ENCODE measurements at regions not wholly inside any gene's neighbourhood (a gene's known extent, or its start where the extent isn't known, plus 50 kb on each side); places are given as distances from the start of the nearest gene placed in this dataset.

- Histone ChIP-seq H3K79me2 (ENCODE audit: control insufficient read depth, insufficient read depth, low read length) (no peaks in the 10 kb centered on the region), H3K4me2 (ENCODE audit: extremely low read depth, insufficient read depth, low read length) (no peak overlapping the region), H2AFZ (ENCODE audit: low read length) (no peak overlapping the region), H3K27me3 (ENCODE audit: control insufficient read depth, insufficient read depth, low read length) (no peaks in the 10 kb centered on the region), H3K9me3 (ENCODE audit: control insufficient read depth, insufficient read depth, low read depth, low read length) (no peaks in the 10 kb centered on the region), H3K9ac (ENCODE audit: insufficient read depth, low read length) (no peak overlapping the region), H3K36me3 (ENCODE audit: control insufficient read depth, insufficient read depth, low read length) (no peaks in the 10 kb centered on the region), H3K4me3 (replicated peaks in 1 of 4; ENCODE audit: control extremely low read depth in 1 of 4, insufficient read depth in 1 of 4, low read depth in 3 of 4, low read length in 4 of 4) (no peak overlapping the region), H3K4me1 (ENCODE audit: control insufficient read depth, extremely low read depth, insufficient read depth, low read length) (no peaks in the 10 kb centered on the region), H3K27ac (ENCODE audit: insufficient read depth, low read length) (no peak overlapping the region), H4K20me1 (ENCODE audit: control insufficient read depth, extremely low read depth, insufficient read depth, low read length) (no peaks in the 10 kb centered on the region)
- TF ChIP-seq EZH2 (IDR thresholded peaks at IDR 0.05; ENCODE audit: low read length, missing control alignments): no peak
- TF ChIP-seq CTCF (conservative IDR thresholded peaks at IDR 0.05 in 1 of 2, IDR thresholded peaks at IDR 0.05 in 1 of 2; ENCODE audit: low read depth in 1 of 2, low read length in 2 of 2): no peak
- DNase-seq (ENCODE audit: low read depth in 2 of 2): no peak
Measured at GRCh38 chr18:11400703-11401102, 208.7 kb upstream of the SLC35G4 start.

DNA sequence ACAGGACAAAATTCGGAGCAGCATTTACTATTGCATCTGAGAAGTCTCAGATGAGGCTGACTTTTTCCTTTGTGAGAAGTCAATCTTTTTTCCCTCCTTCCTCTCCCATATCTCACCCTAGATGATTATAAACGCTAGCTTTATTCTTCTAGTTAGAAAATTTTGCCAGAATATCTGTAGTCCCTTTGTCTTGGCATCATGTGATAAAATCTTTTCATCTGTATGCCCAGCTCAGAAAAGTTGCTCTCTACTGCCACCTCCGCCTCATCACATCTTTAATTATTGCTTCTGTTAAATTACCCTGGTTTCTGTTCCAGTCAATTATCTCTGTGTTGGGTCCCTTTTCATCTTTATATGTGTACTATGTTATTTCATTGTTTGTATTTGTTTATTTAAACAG lies 210.8 kb upstream of the SLC35G4 start:
- no peak overlapping the region for H3K9ac ChIP-seq (ENCODE audit: insufficient read depth, low read length)
- H3K4me3 ChIP-seq (replicated peaks in 1 of 4; ENCODE audit: control extremely low read depth in 1 of 4, insufficient read depth in 1 of 4, low read depth in 3 of 4, low read length in 4 of 4): no peak overlapping the region
- no peak overlapping the region for H3K27ac ChIP-seq (ENCODE audit: insufficient read depth, low read length)
- H3K4me2 ChIP-seq (ENCODE audit: extremely low read depth, insufficient read depth, low read length): no peak overlapping the region
- TF ChIP-seq CTCF (conservative IDR thresholded peaks at IDR 0.05 in 1 of 2, IDR thresholded peaks at IDR 0.05 in 1 of 2; ENCODE audit: low read depth in 1 of 2, low read length in 2 of 2) (peak in 1 of 2 donors; percentile 39), EZH2 (IDR thresholded peaks at IDR 0.05; ENCODE audit: low read length, missing control alignments) (no peak)
- H3K79me2 ChIP-seq (ENCODE audit: control insufficient read depth, insufficient read depth, low read length): no peaks in the 10 kb centered on the region
- DNase-seq (ENCODE audit: low read depth in 2 of 2): peak in 1 of 2 donors; percentile 15
- no peaks in the 10 kb centered on the region for H4K20me1 ChIP-seq (ENCODE audit: control insufficient read depth, extremely low read depth, insufficient read depth, low read length)
- H3K4me1 ChIP-seq (ENCODE audit: control insufficient read depth, extremely low read depth, insufficient read depth, low read length): no peaks in the 10 kb centered on the region
- no peaks in the 10 kb centered on the region for H3K27me3 ChIP-seq (ENCODE audit: control insufficient read depth, insufficient read depth, low read length)
- no peaks in the 10 kb centered on the region for H3K9me3 ChIP-seq (ENCODE audit: control insufficient read depth, insufficient read depth, low read depth, low read length)
- H3K36me3 ChIP-seq (ENCODE audit: control insufficient read depth, insufficient read depth, low read length): no peaks in the 10 kb centered on the region
- H2AFZ ChIP-seq (ENCODE audit: low read length): no peak overlapping the region

- Histone ChIP-seq H3K4me2 (ENCODE audit: extremely low read depth, insufficient read depth, low read length) (no peak overlapping the region), H3K4me1 (ENCODE audit: control insufficient read depth, extremely low read depth, insufficient read depth, low read length) (no peaks in the 10 kb centered on the region), H3K27ac (ENCODE audit: insufficient read depth, low read length) (no peak overlapping the region), H3K79me2 (ENCODE audit: control insufficient read depth, insufficient read depth, low read length) (no peaks in the 10 kb centered on the region), H3K36me3 (ENCODE audit: control insufficient read depth, insufficient read depth, low read length) (no peaks in the 10 kb centered on the region), H2AFZ (ENCODE audit: low read length) (no peak overlapping the region), H3K27me3 (ENCODE audit: control insufficient read depth, insufficient read depth, low read length) (no peaks in the 10 kb centered on the region), H3K4me3 (replicated peaks in 1 of 4; ENCODE audit: control extremely low read depth in 1 of 4, insufficient read depth in 1 of 4, low read depth in 3 of 4, low read length in 4 of 4) (no peak overlapping the region), H4K20me1 (ENCODE audit: control insufficient read depth, extremely low read depth, insufficient read depth, low read length) (no peaks in the 10 kb centered on the region), H3K9ac (ENCODE audit: insufficient read depth, low read length) (no peak overlapping the region), H3K9me3 (ENCODE audit: control insufficient read depth, insufficient read depth, low read depth, low read length) (no peaks in the 10 kb centered on the region)
- TF ChIP-seq CTCF (conservative IDR thresholded peaks at IDR 0.05 in 1 of 2, IDR thresholded peaks at IDR 0.05 in 1 of 2; ENCODE audit: low read depth in 1 of 2, low read length in 2 of 2): no peak
- TF ChIP-seq EZH2 (IDR thresholded peaks at IDR 0.05; ENCODE audit: low read length, missing control alignments): no peak
- no peak for DNase-seq (ENCODE audit: low read depth in 2 of 2)
Measured at GRCh38 chr18:11392980-11393885, 216.2 kb upstream of the SLC35G4 start.
